ENCODE measurements at regions not wholly inside any gene's neighbourhood (a gene's known extent, or its start where the extent isn't known, plus 50 kb on each side); places are given as distances from the start of the nearest gene placed in this dataset.

DNA sequence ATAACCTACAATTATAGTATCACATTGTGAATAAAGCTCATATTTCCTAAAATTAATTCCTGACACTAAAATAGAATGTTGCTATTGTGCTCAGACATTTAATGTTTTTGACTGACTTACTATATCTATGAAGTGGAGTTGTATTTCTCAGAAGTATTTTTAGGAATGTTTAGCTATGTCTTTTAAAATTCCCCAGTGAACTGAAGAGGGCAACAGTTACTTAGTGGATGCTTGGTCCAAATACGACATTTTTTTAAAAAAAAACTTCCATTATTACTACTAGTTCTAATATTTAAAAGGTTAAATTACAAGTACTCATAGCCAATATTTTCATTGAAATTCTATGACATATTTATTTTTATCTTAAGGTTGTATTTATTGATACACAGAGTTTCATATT, 460.2 kb downstream of the COL12A1 start:
- Mint-ChIP-seq H3K27me3 (no peaks in the 10 kb centered on the region), H3K9me3 (peaks cover 0 to 1% (median 0%) of the 10 kb centered on the region in 9 donors), H3K27ac (no peak overlapping the region), H3K4me3 (no peak overlapping the region), H3K4me1 (no peaks in the 10 kb centered on the region), H3K36me3 (no peaks in the 10 kb centered on the region)
- POLR2A ChIA-PET, result no interaction called here
- ATAC-seq, result no peak
- no peak for DNase-seq

DNA sequence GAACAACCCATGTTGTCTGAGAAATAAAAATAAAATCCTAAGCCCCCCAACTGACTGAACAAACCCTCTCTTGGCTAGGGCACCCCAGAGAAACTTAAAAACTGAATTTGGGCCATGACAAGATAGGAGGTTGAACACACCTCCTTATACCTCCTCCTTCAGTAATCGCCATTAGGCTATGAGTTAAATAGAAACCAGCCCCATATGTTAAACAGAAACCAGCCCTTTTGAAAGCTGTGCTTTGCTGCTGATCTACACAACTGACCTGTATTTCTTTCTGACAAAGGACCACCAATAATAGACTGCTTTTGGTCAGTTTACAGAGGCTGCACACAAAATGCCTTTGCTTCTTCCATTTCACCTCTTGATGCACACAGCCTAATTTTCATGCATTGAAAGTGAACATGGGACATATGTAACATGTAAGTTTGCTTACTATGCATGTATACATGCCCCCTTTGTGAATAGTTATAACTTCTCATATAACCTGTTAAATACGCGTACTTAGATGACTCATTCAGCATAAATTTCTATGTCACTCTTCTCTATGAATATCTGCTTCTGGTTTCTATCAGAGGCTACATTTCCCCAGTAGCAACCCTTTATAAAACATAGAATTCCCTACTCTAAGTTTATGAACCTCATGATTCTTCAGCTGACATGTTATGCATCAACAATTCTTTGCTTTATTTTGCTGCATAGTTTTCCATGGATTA, 462.9 kb downstream of the COL12A1 start:
- DNase-seq (no peak), ATAC-seq (no peak)
- H3K27me3 Mint-ChIP-seq, result no peaks in the 10 kb centered on the region
- no peaks in the 10 kb centered on the region for H3K4me1 Mint-ChIP-seq
- no peaks in the 10 kb centered on the region for H3K36me3 Mint-ChIP-seq
- H3K27ac Mint-ChIP-seq, result no peak overlapping the region
- POLR2A ChIA-PET, result no interaction called here
- H3K4me3 Mint-ChIP-seq, result no peak overlapping the region
- peaks cover 0 to 6% (median 0%) of the 10 kb centered on the region in 9 donors for H3K9me3 Mint-ChIP-seq

DNA sequence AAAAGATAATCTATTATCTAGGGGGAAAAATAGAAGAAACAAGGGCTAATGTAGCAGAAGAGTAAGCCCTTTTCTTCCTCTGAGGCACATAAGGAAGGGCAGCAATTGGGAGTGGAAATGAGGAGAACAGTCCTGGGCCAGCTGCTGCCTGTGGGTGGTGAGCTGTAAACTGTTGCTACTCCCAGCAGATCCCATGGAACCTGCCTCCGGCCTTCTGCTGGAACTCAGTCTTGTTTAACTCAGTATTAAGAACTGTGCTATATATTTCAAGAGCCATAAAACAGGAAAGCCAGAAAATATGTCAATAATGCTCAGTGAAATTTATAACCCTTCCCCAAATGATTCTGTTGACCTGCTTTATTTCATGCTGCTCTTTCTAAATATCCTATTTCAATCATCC, 464.2 kb downstream of the COL12A1 start:
- no peak for ATAC-seq
- no peaks in the 10 kb centered on the region for H3K4me1 Mint-ChIP-seq
- H3K36me3 Mint-ChIP-seq, result no peaks in the 10 kb centered on the region
- H3K27me3 Mint-ChIP-seq, result no peaks in the 10 kb centered on the region
- peaks cover 0 to 11% (median 3%) of the 10 kb centered on the region in 9 donors for H3K9me3 Mint-ChIP-seq
- POLR2A ChIA-PET, result no interaction called here
- no peak for DNase-seq
- no peak overlapping the region for H3K4me3 Mint-ChIP-seq
- no peak overlapping the region for H3K27ac Mint-ChIP-seq

DNA sequence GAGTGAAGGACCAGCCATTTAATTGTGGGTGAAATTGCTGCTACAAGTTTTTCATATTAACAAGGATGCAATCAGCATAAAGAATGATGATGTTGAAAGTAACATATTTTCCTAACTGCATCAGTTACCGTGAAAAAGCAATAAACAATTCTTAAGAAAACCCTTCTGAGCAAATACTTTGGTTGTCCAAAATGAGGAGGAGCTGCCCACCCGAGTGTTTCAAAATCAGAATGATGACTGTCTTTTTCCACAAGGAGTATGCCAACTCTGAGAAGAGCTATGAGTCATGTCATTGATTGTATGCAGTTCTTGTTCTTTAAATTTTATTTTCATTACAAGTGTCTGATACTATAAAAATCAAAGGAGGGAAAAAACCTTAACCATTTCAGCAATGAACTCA, 470.5 kb downstream of the COL12A1 start:
- H3K27me3 Mint-ChIP-seq, result no peaks in the 10 kb centered on the region
- DNase-seq (no peak), ATAC-seq (no peak)
- no peak overlapping the region for H3K4me3 Mint-ChIP-seq
- peaks cover 0 to 3% (median 0%) of the 10 kb centered on the region in 3 donors for H3K36me3 Mint-ChIP-seq
- no peak overlapping the region for H3K27ac Mint-ChIP-seq
- POLR2A ChIA-PET, result no interaction called here
- H3K4me1 Mint-ChIP-seq, result no peaks in the 10 kb centered on the region
- peaks cover 0 to 17% (median 6%) of the 10 kb centered on the region in 9 donors for H3K9me3 Mint-ChIP-seq

DNA sequence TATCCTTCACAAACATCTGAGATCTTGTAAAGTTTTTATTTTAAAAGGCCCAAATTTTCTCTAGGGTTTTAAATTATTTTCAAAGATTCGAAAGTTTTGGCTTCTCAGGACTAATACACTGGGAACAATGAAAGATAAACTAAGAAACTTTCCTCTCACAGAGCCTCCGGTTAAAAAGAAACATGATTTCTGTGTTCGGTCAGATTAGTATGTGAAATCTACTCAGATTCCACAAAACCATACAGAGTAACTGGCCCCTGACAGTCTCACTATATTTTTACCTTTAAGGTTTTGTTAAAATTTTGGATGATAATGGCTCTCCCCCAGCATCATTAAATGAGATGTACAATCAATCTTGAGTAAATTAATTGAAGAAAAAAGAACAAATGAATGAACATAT, 471.0 kb downstream of the COL12A1 start:
- no peaks in the 10 kb centered on the region for H3K27me3 Mint-ChIP-seq
- no peaks in the 10 kb centered on the region for H3K4me1 Mint-ChIP-seq
- DNase-seq, result no peak
- peaks cover 0 to 17% (median 6%) of the 10 kb centered on the region in 9 donors for H3K9me3 Mint-ChIP-seq
- ATAC-seq, result no peak
- H3K4me3 Mint-ChIP-seq, result no peak overlapping the region
- peaks cover 0 to 3% (median 0%) of the 10 kb centered on the region in 3 donors for H3K36me3 Mint-ChIP-seq
- no peak overlapping the region for H3K27ac Mint-ChIP-seq
- POLR2A ChIA-PET, result no interaction called here

DNA sequence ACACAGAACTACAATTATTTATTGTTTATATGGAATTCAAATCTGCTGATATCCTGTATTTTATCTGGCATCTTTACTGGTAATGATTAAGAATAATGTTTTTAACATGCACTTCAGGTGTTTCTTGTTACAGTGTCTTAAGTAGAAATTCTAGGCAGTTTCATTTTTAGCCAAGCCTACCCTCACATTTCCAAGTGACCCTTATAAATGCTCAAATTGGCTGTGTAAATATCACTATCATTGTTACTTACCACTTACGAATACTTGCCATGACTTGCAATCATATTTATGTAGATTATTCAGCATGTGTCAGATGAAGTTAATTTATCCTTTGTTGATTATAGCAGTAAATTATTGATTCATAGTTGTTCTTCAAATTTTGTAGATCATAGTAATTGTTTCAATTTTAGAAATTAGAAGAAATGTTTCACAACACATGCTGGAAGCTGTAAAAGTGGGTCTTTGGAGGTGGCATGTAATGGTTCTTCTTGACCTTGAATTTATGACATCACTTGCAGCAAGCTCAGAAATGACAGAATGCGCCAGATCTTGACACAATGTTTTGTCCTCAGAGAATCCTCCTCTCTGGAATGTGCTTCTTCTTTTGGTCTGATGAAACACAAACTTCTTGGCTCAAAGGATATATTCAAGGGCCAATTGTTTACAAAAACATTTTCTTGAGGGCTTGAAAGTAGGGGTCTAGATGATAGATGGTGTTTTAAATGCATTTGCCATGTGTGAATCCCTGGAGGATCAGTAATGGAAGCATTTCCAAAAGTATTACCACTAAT, 471.8 kb downstream of the COL12A1 start:
- Mint-ChIP-seq H3K27me3 (no peaks in the 10 kb centered on the region), H3K27ac (no peak overlapping the region), H3K4me1 (no peaks in the 10 kb centered on the region), H3K9me3 (peaks cover 0 to 17% (median 6%) of the 10 kb centered on the region in 9 donors), H3K36me3 (peaks cover 0 to 3% (median 0%) of the 10 kb centered on the region in 3 donors), H3K4me3 (no peak overlapping the region)
- ATAC-seq (no peak), DNase-seq (no peak)
- POLR2A ChIA-PET, result no interaction called here

DNA sequence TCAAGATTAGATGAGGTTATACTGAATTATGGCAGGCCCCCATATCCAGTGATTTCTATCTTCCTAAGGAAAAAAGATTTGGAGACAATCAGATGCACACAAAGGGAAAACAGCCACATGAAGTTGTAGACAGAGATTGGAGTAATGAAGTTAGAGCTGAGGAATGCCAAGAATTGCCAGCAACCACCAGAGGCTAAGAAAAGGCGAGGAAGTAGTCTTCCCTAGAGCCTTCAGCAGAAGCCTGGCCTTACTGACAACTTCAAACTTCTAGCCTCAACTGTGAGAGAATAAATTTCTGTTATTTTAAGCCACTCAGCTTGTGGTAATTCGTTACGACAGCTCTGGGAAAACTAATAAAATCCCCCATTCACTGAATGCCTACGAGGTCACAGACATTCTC, 473.9 kb downstream of the COL12A1 start:
- Mint-ChIP-seq H3K9me3 (peaks cover 0 to 12% (median under 1%) of the 10 kb centered on the region in 9 donors), H3K27ac (no peak overlapping the region), H3K36me3 (peaks cover 0 to 3% (median 0%) of the 10 kb centered on the region in 3 donors), H3K27me3 (no peaks in the 10 kb centered on the region), H3K4me3 (no peak overlapping the region), H3K4me1 (no peaks in the 10 kb centered on the region)
- no peak for DNase-seq
- ATAC-seq, result no peak
- POLR2A ChIA-PET, result no interaction called here

DNA sequence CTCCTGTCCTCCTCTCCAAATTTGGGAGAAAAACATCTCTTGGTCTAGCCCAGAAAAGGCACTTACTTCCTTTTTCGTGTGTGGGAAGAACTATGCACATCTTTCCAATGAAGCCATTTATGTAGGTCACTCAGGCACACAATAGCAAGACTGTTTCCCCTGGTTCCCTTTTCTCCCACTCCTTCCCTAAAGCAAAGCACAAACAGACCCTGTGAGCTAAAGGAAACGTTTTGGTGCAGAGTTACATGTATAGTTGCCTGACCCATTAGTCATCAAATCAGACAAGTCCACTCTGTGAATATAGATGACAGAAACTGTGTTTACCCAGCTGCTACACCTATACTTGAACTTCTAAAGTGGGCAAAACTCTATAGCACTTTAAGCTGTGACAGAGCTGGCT, 474.6 kb downstream of the COL12A1 start:
- Mint-ChIP-seq H3K4me1 (no peaks in the 10 kb centered on the region), H3K27ac (peak overlapping the region in 1 of 10 donors; percentile 16), H3K4me3 (no peak overlapping the region), H3K9me3 (peaks cover 0 to 9% (median 4%) of the 10 kb centered on the region in 9 donors), H3K27me3 (no peaks in the 10 kb centered on the region), H3K36me3 (peaks cover 0 to 3% (median 0%) of the 10 kb centered on the region in 3 donors)
- DNase-seq (no peak), ATAC-seq (no peak)
- POLR2A ChIA-PET, result no interaction called here

DNA sequence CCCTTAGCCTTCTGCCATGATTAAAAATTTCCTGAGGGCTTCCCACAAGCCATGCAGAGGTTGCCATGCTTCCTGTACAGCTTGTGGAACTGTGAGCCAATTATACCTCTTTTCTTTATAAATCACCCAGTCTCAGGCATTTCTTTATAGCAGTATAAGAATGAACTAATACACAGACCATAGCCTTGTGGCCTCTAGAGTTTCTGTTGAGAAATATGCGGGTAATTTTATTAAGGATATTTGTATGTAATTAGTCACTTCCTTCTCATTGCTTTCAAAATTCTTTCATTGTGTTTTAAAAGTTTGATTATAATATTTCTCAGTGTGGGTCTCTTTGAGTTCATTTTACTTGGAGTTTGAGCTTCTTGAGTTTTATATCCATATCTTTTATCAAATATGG, 484.9 kb downstream of the COL12A1 start:
- no peaks in the 10 kb centered on the region for H3K36me3 Mint-ChIP-seq
- H3K27ac Mint-ChIP-seq, result no peak overlapping the region
- no peaks in the 10 kb centered on the region for H3K27me3 Mint-ChIP-seq
- DNase-seq (no peak), ATAC-seq (no peak)
- POLR2A ChIA-PET, result no interaction called here
- H3K9me3 Mint-ChIP-seq, result peaks cover 0 to 24% (median 3%) of the 10 kb centered on the region in 9 donors
- H3K4me1 Mint-ChIP-seq, result no peaks in the 10 kb centered on the region
- H3K4me3 Mint-ChIP-seq, result no peak overlapping the region

DNA sequence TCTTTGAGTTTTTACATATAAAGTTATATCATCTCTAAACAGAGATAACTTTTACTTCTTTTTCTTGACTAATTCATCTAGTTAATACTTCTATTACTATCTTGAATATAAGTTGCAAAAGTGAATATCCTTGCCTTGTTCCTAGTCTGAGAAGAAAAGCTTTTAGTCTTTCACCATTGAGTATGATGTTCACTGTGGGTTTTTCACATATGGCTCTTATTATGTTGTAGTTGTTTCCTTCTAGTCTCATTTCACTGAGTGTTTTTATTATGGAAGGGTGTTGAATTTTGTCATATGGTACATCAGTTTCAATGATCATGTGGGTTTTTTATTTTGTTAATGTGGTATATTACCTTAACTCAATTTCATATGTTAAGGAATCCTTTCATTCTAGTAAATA, 488.3 kb downstream of the COL12A1 start:
- DNase-seq, result no peak
- POLR2A ChIA-PET, result no interaction called here
- Mint-ChIP-seq H3K27me3 (no peaks in the 10 kb centered on the region), H3K9me3 (peaks cover 0 to 24% (median 5%) of the 10 kb centered on the region in 9 donors), H3K36me3 (no peaks in the 10 kb centered on the region), H3K4me1 (no peaks in the 10 kb centered on the region), H3K27ac (no peak overlapping the region), H3K4me3 (no peak overlapping the region)
- no peak for ATAC-seq

DNA sequence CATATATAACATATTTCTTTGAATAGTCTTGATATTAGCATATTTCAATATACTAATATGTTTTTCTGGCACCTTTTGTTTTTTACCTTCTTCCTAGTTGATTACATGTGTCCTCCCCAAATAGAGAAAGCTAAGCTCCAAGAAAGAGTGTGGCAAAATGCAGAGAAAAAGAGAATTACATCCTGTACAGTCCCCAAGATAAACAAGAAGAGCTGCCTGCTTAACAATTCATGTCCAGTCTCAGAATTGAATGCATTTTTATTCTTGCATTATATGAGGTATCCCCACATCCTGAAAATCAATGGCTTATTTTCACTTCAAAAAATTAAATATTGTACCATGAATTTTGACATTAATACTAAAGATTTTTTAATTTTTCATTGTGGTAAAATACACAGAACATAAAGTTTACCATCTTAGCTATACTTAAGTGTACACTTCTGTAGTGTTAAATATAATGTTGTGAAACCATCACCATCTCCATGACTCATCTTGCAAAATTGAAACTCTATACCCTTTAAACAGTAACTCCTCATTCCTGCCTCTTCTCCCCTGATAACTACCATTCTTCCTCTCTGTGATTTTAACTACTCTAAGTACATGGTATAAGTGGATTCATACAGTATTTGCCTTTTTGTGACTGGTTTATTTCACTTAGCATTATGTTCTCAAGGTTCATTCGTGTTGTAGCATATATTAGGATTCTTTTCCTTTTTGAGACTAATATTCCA, 490.3 kb downstream of the COL12A1 start:
- H3K9me3 Mint-ChIP-seq, result peaks cover 0 to 31% (median 4%) of the 10 kb centered on the region in 9 donors
- H3K4me1 Mint-ChIP-seq, result no peaks in the 10 kb centered on the region
- no peak for ATAC-seq
- H3K27ac Mint-ChIP-seq, result no peak overlapping the region
- H3K4me3 Mint-ChIP-seq, result no peak overlapping the region
- POLR2A ChIA-PET, result no interaction called here
- no peaks in the 10 kb centered on the region for H3K27me3 Mint-ChIP-seq
- DNase-seq, result no peak
- no peaks in the 10 kb centered on the region for H3K36me3 Mint-ChIP-seq

DNA sequence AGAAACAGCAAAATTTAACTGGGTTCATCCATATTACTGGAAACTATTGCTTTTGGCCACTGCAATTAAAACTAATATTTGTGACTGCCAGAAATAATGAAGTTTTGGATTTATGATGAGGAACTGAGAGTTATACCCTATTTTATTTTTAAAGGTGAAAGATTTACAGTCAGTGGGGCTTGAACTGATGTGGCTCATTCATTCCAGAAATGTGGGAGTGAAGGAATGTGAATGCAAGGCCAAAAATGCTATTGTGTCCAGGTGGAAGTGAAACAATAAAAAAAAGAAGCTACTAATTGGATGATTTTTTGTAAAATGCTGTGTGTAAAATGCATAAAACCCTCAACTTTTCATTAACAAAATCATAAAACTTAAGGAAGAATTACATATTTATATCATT, 491.9 kb downstream of the COL12A1 start:
- H3K4me1 Mint-ChIP-seq, result no peaks in the 10 kb centered on the region
- no peak overlapping the region for H3K27ac Mint-ChIP-seq
- no peak overlapping the region for H3K4me3 Mint-ChIP-seq
- H3K9me3 Mint-ChIP-seq, result peaks cover 0 to 31% (median 4%) of the 10 kb centered on the region in 9 donors
- ATAC-seq (no peak), DNase-seq (no peak)
- no peaks in the 10 kb centered on the region for H3K36me3 Mint-ChIP-seq
- POLR2A ChIA-PET, result no interaction called here
- H3K27me3 Mint-ChIP-seq, result no peaks in the 10 kb centered on the region

DNA sequence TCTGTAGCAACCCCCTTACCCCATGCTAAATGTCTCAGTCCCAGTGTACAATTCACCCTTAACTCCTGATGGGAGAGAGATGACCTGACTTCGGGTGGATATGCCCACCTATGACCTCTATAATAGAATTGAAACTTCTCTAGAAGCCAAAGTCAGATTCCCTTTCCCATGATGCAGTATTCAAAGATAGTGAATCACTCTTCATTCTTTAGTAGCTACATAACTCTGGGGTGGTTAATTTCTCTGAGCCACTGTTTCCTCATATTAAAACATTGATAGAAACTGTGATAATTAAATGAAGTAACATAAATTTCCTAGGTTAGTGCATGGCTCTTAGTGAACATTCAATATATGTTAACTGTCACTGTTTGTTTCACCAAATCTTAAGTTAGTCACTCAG, 500.4 kb downstream of the COL12A1 start:
- Mint-ChIP-seq H3K9me3 (peaks cover 0 to 18% (median 4%) of the 10 kb centered on the region in 9 donors), H3K36me3 (no peaks in the 10 kb centered on the region), H3K4me3 (no peak overlapping the region), H3K27ac (no peak overlapping the region), H3K4me1 (no peaks in the 10 kb centered on the region), H3K27me3 (no peaks in the 10 kb centered on the region)
- POLR2A ChIA-PET, result no interaction called here
- ATAC-seq (no peak), DNase-seq (no peak)
